A549 (cell line): ENCODE measurements at regions not wholly inside any gene's neighbourhood (a gene's known extent, or its start where the extent isn't known, plus 50 kb on each side); places are given as distances from the start of the nearest gene placed in this dataset.

ENCODE experiments used
- ATAC-seq, 2 experiments: fragments of 200-7000 bp in 1 of 2; fragments of >200 bp in 1 of 2; cut with Nextera tagmentation in 1 of 2; cut with Tn5 transposase in 1 of 2; 3 replicates each; pipeline versions ENCODE4 v1.8.0 to v1.9.1; 2018 to 2020; ENCODE audit warnings: mild to moderate bottlenecking in 1 of 2, moderate library complexity in 1 of 2
- CTCF ChIA-PET: fragments of 300-600 bp; sonication (Branson Sonifier 250); formaldehyde crosslinking; extraction: SDS; loops from one replicate; lab custom pipeline; 2021; ENCODE audit warnings: antibody characterized with exemption, inconsistent platforms; lab: Yijun Ruan, JAX
- POLR2A ChIA-PET: fragments of 350-600 bp; formaldehyde crosslinking; extraction: SDS; loops from one replicate; lab custom pipeline; 2021; ENCODE audit warnings: antibody characterized with exemption, inconsistent platforms; lab: Yijun Ruan, JAX
- DNase-seq, 2 experiments: peaks; one replicate each; pipeline versions ENCODE4 v3.0.0 to v3.0.0-alpha.2; 2011 to 2016; ENCODE audit warnings: low read depth in 1 of 2, low spot score in 1 of 2
- FAIRE-seq: peaks from 2 replicates; lab custom pipeline; 2011; peaks lifted over from hg19 to GRCh38; lab: Jason Lieb, UNC
- H3K27ac ChIP-seq, 2 experiments: fragments of >200 bp; sonication (Bioruptor Twin); formaldehyde crosslinking; 3 replicates each; pipeline ENCODE4 v1.5.1; 2016 to 2017
- H3K4me1 ChIP-seq: fragments of >200 bp; sonication (Bioruptor Twin); formaldehyde crosslinking; 3 replicates; pipeline ENCODE4 v1.6.1; 2016
- H3K4me2 ChIP-seq: fragments of >200 bp; sonication (Bioruptor Twin); formaldehyde crosslinking; 3 replicates; pipeline ENCODE4 v1.6.1; 2016
- H3K4me3 ChIP-seq: fragments of >200 bp; sonication (Bioruptor Twin); formaldehyde crosslinking; 3 replicates; pipeline ENCODE4 v1.5.1; 2016
- H3K9me3 ChIP-seq: fragments of >200 bp; sonication (Bioruptor Twin); formaldehyde crosslinking; 3 replicates; pipeline ENCODE4 v1.6.1; 2016
- BHLHE40 ChIP-seq: IDR thresholded peaks from 2 replicates; pipeline ENCODE4 v1.6.1; 2012; ENCODE audit warnings: low read depth, low read length, inconsistent platforms
- CBX2 ChIP-seq: fragments of 200-600 bp; sonication (generic); IDR thresholded peaks from 2 replicates; pipeline ENCODE4 v1.6.1; 2016; ENCODE audit warnings: low read depth, mild to moderate bottlenecking, borderline replicate concordance
- CHD4 ChIP-seq: fragments of 200-600 bp; sonication (generic); IDR thresholded peaks from 2 replicates; pipeline ENCODE4 v1.6.1; 2016; ENCODE audit warnings: antibody characterized with exemption, mild to moderate bottlenecking, borderline replicate concordance
- EP300 ChIP-seq, 2 experiments: fragments of >200 bp; sonication (Bioruptor Twin); formaldehyde crosslinking; IDR thresholded peaks; 2 replicates in 1 of 2; 3 replicates in 1 of 2; pipeline ENCODE4 v1.6.1; 2016 to 2017
- FOSB ChIP-seq: fragments of 250-450 bp; sonication (Bioruptor Pico); IDR thresholded peaks from 2 replicates; pipeline ENCODE4 v1.5.0; 2020; ENCODE audit warnings: mild to moderate bottlenecking, moderate library complexity
- FOSL2 ChIP-seq, 2 experiments: fragments of 450-650 bp in 1 of 2; fragments of >200 bp in 1 of 2; sonication (Bioruptor Twin) in 1 of 2; formaldehyde crosslinking; IDR thresholded peaks; 2 replicates each; pipeline versions ENCODE4 v1.5.0 to v1.6.1; 2016 to 2020; ENCODE audit warnings: mild to moderate bottlenecking in 1 of 2, moderate library complexity in 1 of 2
- GATA3 ChIP-seq: IDR thresholded peaks from 2 replicates; pipeline ENCODE4 v1.6.1; 2012; ENCODE audit warnings: borderline replicate concordance
- HOXB5 ChIP-seq: fragments of 250-450 bp; sonication (Bioruptor Pico); IDR thresholded peaks from 2 replicates; pipeline ENCODE4 v1.5.0; 2020; ENCODE audit warnings: mild to moderate bottlenecking, moderate library complexity
- JUN ChIP-seq, 2 experiments: fragments of >200 bp; sonication (Bioruptor Twin); formaldehyde crosslinking; IDR thresholded peaks; 2 replicates in 1 of 2; 3 replicates in 1 of 2; pipeline ENCODE4 v1.6.1; 2016 to 2017
- JUNB ChIP-seq: fragments of >200 bp; sonication (Bioruptor Twin); formaldehyde crosslinking; IDR thresholded peaks from 2 replicates; pipeline ENCODE4 v1.6.1; 2016
- KDM5A ChIP-seq: fragments of 200-600 bp; sonication (generic); IDR thresholded peaks from 2 replicates; pipeline ENCODE4 v1.6.1; 2016; ENCODE audit warnings: antibody characterized with exemption, mild to moderate bottlenecking
- MAFK ChIP-seq: fragments of 450-650 bp; IDR thresholded peaks from 2 replicates; pipeline ENCODE4 v1.6.1; 2014; ENCODE audit not compliant: partially characterized antibody
- MAZ ChIP-seq: fragments of 150-350 bp; IDR thresholded peaks from 2 replicates; pipeline ENCODE4 v1.6.1; 2014; ENCODE audit warnings: antibody characterized with exemption, low read depth, low read length, borderline replicate concordance
- RAD21 ChIP-seq, 2 experiments: fragments of >200 bp in 1 of 2; sonication (Bioruptor Twin) in 1 of 2; formaldehyde crosslinking in 1 of 2; IDR thresholded peaks in 1 of 2; conservative IDR thresholded peaks in 1 of 2; 2 replicates in 1 of 2; 3 replicates in 1 of 2; pipeline ENCODE4 v1.6.1; 2012 to 2018; ENCODE audit warnings: inconsistent platforms in 1 of 2
- RCOR1 ChIP-seq: fragments of 150-350 bp; IDR thresholded peaks from 2 replicates; pipeline ENCODE4 v1.6.1; 2014; ENCODE audit warnings: antibody characterized with exemption, low read length, low read depth
- SREBF2 ChIP-seq: fragments of 450-650 bp; IDR thresholded peaks from 2 replicates; pipeline ENCODE4 v1.6.1; 2014; ENCODE audit warnings: mild to moderate bottlenecking, moderate library complexity
- ZC3H11A ChIP-seq: fragments of 450-650 bp; IDR thresholded peaks from 2 replicates; pipeline ENCODE4 v1.6.1; 2014; ENCODE audit warnings: antibody characterized with exemption, mild to moderate bottlenecking
- ZSCAN20 ChIP-seq: fragments of 250-450 bp; sonication (Bioruptor Pico); IDR thresholded peaks from 2 replicates; pipeline ENCODE4 v1.8.0; 2022; ENCODE audit warnings: mild to moderate bottlenecking, moderate library complexity
- WGBS: methylation state at CpG from one replicate; pipeline ENCODE4 v1.1.6; 2017; ENCODE audit errors: missing lambda C conversion rate; 5-methylcytosine and 5-hydroxymethylcytosine counted together
- TF ChIP-seq, protein P1 (sequence below): fragments of 250-450 bp; sonication (Bioruptor Pico); IDR thresholded peaks from 2 replicates; pipeline ENCODE4 v1.5.0; 2021; ENCODE audit warnings: mild to moderate bottlenecking, moderate library complexity, borderline replicate concordance
- TF ChIP-seq, protein P2 (sequence below): fragments of 150-350 bp; IDR thresholded peaks from 2 replicates; pipeline ENCODE4 v1.6.1; 2014; ENCODE audit warnings: low read depth, mild to moderate bottlenecking, low read length
- TF ChIP-seq, protein P3 (sequence below): fragments of >200 bp; sonication (Bioruptor Twin); formaldehyde crosslinking; IDR thresholded peaks from 3 replicates; pipeline ENCODE4 v1.5.1; 2016
- TF ChIP-seq, protein P4 (sequence below): fragments of 450-650 bp; IDR thresholded peaks from 2 replicates; pipeline ENCODE4 v1.6.1; 2014; ENCODE audit warnings: antibody characterized with exemption

DNA sequence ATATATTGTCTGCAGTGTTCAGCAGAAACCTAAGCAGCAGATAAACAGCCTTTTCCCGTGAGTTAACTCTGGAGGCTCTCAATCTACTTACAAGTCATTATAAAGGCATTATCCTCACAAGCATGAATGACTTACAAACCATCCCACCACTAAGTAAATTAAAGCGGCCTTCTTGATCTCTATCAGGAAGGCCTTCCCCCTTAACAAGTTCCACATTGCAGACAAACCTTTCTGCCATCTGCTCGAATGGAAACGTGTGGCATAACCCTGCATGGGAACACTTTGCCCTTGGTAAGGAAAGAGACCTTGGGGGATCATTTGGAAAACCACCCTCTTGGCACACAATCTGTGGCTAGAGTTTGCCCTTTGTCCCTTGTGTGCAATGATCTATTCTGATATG lies 199.5 kb downstream of the OSR1 start:
- ATAC-seq (no peak), DNase-seq (no peak), FAIRE-seq (no peak)
- TF ChIP-seq, protein P1, sequence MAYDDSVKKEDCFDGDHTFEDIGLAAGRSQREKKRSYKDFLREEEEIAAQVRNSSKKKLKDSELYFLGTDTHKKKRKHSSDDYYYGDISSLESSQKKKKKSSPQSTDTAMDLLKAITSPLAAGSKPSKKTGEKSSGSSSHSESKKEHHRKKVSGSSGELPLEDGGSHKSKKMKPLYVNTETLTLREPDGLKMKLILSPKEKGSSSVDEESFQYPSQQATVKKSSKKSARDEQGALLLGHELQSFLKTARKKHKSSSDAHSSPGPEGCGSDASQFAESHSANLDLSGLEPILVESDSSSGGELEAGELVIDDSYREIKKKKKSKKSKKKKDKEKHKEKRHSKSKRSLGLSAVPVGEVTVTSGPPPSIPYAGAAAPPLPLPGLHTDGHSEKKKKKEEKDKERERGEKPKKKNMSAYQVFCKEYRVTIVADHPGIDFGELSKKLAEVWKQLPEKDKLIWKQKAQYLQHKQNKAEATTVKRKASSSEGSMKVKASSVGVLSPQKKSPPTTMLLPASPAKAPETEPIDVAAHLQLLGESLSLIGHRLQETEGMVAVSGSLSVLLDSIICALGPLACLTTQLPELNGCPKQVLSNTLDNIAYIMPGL (CRISPR knock-in tag), result no peak
- TF ChIP-seq, protein P2, sequence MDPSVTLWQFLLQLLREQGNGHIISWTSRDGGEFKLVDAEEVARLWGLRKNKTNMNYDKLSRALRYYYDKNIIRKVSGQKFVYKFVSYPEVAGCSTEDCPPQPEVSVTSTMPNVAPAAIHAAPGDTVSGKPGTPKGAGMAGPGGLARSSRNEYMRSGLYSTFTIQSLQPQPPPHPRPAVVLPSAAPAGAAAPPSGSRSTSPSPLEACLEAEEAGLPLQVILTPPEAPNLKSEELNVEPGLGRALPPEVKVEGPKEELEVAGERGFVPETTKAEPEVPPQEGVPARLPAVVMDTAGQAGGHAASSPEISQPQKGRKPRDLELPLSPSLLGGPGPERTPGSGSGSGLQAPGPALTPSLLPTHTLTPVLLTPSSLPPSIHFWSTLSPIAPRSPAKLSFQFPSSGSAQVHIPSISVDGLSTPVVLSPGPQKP, result no peak
- TF ChIP-seq MAFK (no peak), BHLHE40 (no peak), GATA3 (no peak), SREBF2 (no peak), EP300 (IDR thresholded peaks at IDR 0.05) (no peak), RCOR1 (no peak), JUNB (no peak), CHD4 (no peak), KDM5A (no peak)
- TF ChIP-seq, protein P3, sequence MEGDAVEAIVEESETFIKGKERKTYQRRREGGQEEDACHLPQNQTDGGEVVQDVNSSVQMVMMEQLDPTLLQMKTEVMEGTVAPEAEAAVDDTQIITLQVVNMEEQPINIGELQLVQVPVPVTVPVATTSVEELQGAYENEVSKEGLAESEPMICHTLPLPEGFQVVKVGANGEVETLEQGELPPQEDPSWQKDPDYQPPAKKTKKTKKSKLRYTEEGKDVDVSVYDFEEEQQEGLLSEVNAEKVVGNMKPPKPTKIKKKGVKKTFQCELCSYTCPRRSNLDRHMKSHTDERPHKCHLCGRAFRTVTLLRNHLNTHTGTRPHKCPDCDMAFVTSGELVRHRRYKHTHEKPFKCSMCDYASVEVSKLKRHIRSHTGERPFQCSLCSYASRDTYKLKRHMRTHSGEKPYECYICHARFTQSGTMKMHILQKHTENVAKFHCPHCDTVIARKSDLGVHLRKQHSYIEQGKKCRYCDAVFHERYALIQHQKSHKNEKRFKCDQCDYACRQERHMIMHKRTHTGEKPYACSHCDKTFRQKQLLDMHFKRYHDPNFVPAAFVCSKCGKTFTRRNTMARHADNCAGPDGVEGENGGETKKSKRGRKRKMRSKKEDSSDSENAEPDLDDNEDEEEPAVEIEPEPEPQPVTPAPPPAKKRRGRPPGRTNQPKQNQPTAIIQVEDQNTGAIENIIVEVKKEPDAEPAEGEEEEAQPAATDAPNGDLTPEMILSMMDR, result no peak
- H3K4me3 ChIP-seq, result no peak overlapping the region
- H3K4me1 ChIP-seq, result no peaks in the 10 kb centered on the region
- 81% methylated on average over 4 of the region's 4 CpGs for WGBS
- CTCF ChIA-PET, result interaction anchor here (0.6 to 0.9 kb wide), 2 partner anchors 188 to 409 kb away, joined by 3 read pairs; no protein-coding TSS in a partner anchor
- POLR2A ChIA-PET, result no interaction called here
- H3K9me3 ChIP-seq, result no peaks in the 10 kb centered on the region
- no peak overlapping the region for H3K4me2 ChIP-seq
- H3K27ac ChIP-seq, result no peak overlapping the region

DNA sequence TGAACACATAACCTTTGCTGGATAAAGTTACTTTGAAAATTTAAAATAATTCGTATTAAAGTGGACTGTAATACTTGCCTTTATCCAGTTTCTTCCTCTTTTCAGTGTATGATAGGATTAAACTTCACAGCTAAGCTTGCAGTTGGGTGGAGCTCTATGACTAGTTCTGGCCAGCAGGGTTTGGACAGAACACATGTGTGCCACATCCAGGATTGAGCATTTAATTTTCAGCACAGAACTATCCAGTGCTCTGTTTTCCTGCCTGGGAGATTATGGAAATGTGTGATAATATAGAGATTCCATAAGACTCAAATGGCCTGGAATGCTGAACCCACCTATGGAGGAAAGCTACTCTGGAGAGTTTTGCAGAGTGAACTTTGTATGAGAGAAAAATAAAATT lies 200.2 kb downstream of the OSR1 start:
- no peaks in the 10 kb centered on the region for H3K9me3 ChIP-seq
- CTCF ChIA-PET, result no interaction called here
- no peak overlapping the region for H3K4me2 ChIP-seq
- no peaks in the 10 kb centered on the region for H3K4me1 ChIP-seq
- no peak for DNase-seq
- H3K4me3 ChIP-seq, result no peak overlapping the region
- FAIRE-seq, result no peak
- no peak for ATAC-seq
- TF ChIP-seq, protein P2, result no peak
- TF ChIP-seq CBX2 (no peak), JUN (IDR thresholded peaks at IDR 0.05) (no peak), ZSCAN20 (no peak)
- TF ChIP-seq, protein P3, result no peak
- POLR2A ChIA-PET, result no interaction called here
- H3K27ac ChIP-seq, result no peak overlapping the region
- 3% methylated on average over 1 of the region's 1 CpG for WGBS

DNA sequence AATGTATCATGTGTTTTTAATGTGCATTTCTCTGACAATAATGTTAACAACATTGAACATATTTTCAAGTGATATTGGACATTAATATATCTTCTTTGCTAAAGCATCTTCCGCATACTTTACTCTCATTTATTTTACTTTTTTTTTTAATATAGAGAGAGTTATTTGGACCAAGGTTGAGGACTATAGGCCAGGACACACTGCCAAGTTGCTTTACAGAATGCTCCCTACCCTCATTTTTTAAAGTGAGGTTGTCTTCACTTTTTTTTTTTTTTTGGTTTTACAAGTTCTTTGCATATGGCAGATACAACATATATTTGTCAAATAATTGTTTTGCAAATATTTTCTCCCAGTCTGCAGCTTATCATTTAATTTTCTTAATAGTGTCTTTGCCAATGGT lies 201.8 kb downstream of the OSR1 start:
- FAIRE-seq, result no peak
- ChIA-PET POLR2A (no interaction called here), CTCF (no interaction called here)
- no peak for DNase-seq
- no peak for ATAC-seq
- H3K4me2 ChIP-seq, result no peak overlapping the region
- H3K27ac ChIP-seq, result no peak overlapping the region
- no peaks in the 10 kb centered on the region for H3K4me1 ChIP-seq
- peaks cover 3% of the 10 kb centered on the region; the same call in 2 of the 3 replicates for H3K9me3 ChIP-seq
- WGBS, result 89% methylated on average over 1 of the region's 1 CpG
- H3K4me3 ChIP-seq, result no peak overlapping the region
- TF ChIP-seq, protein P3, result no peak
- TF ChIP-seq FOSL2 (IDR thresholded peaks at IDR 0.05) (no peak), FOSL2 (CRISPR knock-in tag; IDR thresholded peaks at IDR 0.05) (no peak), ZC3H11A (no peak), RAD21 (conservative IDR thresholded peaks at IDR 0.05 in 1 of 2, IDR thresholded peaks at IDR 0.05 in 1 of 2) (no peak), HOXB5 (CRISPR knock-in tag) (no peak), SREBF2 (no peak), KDM5A (no peak), MAZ (no peak), FOSB (CRISPR knock-in tag) (no peak)
- TF ChIP-seq, protein P4, sequence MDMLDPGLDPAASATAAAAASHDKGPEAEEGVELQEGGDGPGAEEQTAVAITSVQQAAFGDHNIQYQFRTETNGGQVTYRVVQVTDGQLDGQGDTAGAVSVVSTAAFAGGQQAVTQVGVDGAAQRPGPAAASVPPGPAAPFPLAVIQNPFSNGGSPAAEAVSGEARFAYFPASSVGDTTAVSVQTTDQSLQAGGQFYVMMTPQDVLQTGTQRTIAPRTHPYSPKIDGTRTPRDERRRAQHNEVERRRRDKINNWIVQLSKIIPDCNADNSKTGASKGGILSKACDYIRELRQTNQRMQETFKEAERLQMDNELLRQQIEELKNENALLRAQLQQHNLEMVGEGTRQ, result no peak
